HG03575 (cell line): ENCODE measurements at regions not wholly inside any gene's neighbourhood (a gene's known extent, or its start where the extent isn't known, plus 50 kb on each side); places are given as distances from the start of the nearest gene placed in this dataset.
"Not testable (repeated sequence)": the region's sequence is repeated elsewhere in the genome, so short reads cannot be mapped to it uniquely, and the experiment has no call there.

Source experiments
- ATAC-seq: cut with Tn5 transposase; IDR thresholded peaks from one replicate; pipeline ENCODE4 v1.9.1; 2021; ENCODE audit not compliant: unreplicated experiment, insufficient number of reproducible peaks, low FRiP score; ENCODE audit errors: extremely low read depth

DNA sequence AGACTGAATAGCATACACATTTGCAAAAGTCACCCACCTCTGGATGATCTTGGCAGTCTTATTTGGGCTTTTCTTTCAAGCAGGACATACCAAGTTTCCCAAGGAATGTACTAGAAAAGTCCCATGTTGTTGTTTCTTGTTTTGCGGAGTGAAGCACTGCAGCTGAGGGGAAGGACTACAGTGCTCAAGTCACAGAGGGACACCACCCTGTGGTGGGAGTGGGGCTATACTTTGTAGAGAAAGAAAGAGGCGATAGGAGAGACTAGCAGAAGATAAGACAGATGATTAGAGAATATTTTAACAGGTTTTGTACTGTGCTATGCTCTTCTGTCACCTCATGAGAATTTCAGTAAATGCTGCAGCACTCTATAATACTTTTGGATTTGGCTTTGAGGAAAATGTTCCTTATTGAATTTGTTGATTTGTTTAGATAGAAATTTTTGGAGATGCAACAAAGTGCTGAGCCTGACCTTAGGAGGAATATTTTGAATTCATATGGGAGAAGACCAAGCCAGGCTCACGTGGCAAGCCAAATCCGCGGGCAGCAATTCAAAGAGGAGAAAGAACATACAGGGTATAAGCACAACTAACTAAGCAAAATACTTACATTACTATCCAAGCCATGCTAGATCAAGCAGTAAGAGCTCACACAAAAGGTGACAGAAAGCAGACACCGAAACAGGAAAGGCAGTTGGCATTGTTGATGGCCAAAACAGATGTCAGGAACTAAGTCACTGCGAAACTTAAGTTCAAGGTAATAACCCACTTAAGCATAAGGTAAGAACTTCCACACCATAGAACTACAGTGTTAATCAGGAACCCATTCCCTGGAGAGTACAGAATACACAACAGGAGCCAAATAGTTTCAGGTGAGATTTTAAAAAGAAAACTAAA lies 280.3 kb upstream of the INTU start:
- no peak for ATAC-seq

- no peak for ATAC-seq
Observed at GRCh38 chr4:127355743-127356142, 277.0 kb upstream of the INTU start.

- ATAC-seq, result no peak
Observed at GRCh38 chr4:127357765-127358164, 275.0 kb upstream of the INTU start.

- no peak for ATAC-seq
Observed at GRCh38 chr4:127362686-127363085, 270.1 kb upstream of the INTU start.

DNA sequence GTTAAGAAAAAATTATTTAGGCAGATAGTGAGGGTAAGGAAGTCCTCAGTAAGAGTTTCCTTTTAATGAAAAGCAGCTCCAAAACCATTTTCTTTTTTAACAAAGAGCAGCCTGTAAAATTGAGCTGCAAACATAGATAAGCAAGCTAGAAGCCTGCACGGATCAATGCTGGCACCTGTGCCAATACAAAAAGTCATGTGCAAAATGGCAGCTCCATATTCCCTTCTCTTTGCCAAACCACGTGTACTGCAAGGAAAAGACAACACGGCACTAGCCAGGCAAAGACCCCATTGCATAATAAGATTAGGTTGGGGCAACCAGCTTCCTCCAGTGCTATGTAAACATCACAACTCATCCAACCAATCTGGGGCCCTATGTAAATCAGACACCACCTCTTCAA lies 268.4 kb upstream of the INTU start:
- ATAC-seq, result no peak

- no peak for ATAC-seq
Observed at GRCh38 chr4:127364911-127365310, 267.8 kb upstream of the INTU start.

- ATAC-seq, result no peak
Observed at GRCh38 chr4:127370604-127371003, 262.2 kb upstream of the INTU start.

GRCh38 chr4:127379499-127379898 lies 253.3 kb upstream of the INTU start:
- no peak for ATAC-seq

DNA sequence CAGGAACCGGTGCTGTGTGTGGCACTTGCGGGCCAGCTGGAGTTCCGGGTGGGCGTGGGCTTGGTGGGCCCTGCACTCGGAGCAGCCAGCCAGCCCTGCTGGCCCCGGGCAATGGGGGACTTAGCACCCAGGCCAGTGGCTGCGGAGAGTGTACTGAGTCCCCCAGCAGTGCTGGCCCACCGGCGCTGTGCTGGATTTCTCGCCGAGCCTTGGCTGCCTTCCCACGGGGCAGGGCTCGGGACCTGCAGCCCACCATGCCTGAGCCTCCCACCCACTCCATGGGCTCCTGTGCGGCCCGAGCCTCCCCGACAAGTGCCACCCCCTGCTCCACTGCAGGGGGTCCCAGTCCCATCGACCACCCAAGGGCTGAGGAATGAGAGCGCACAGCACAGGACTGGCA lies 252.8 kb upstream of the INTU start:
- ATAC-seq, result not testable (repeated sequence)

GRCh38 chr4:127383666-127384065 lies 249.1 kb upstream of the INTU start:
- no peak for ATAC-seq

DNA sequence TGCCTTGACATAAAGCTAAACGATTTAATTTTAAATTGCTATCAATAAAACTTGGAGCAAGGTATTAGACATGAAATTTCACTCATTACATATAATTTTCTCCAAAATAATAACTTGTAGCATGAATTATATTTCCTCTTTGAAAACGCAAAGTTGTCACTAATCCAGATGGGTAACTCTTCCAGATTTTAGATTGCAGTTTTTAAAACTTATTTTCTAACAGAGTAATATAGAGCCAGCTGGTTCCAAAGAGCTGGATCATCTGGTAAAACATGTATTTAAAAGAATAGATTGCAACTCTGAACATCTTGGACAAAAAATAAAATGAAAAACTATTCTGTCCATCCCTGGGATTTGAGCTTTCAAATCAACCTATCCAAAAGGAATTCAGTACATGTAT lies 238.2 kb upstream of the INTU start:
- ATAC-seq, result no peak

DNA sequence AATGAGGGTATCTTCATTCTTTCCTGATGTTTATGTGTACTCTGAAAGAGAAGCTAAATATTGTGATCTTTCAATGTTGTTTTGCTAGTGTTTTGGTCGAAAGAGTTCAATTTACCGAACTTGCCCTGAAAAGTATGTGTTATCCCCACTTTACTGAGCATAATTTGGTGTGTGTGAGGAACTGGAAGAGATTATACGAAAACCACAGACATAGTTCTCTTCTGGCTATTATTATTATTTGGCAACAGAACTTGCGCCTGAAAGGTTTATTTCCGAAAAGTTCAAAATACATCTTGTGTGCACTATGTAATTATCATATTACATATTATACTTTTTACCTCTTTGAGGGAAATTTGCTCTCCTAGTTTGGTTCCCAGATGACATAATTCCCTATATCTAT lies 232.5 kb upstream of the INTU start:
- ATAC-seq, result no peak

DNA sequence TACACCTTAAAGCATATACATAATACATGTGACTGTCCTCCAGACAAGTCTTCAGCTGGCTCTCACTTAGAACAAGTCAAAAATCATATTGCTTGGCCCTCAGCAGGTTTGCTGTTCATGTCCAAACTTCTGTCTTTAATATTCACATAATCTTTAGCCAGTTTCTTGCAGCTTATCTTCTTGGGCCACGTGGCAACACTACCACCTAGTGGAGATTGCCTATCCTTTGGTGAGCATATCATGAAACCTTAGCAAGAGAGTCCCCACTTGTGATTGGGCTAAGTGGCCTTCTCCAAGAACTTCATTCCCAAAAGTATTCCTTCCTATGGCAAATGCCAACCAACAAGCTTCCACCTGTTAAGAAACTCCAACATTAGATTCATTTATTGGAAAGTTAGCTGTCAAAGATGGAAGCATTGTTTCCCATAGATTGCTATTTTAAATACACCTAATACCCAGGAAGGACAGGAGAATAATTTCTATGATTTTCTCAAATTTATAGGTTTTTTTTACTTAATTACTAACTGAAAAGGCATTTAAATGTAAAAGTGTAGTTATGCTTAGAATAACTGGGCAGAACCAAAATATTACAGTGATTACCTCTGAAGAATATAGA lies 231.9 kb upstream of the INTU start:
- peak; percentile 48 for ATAC-seq

DNA sequence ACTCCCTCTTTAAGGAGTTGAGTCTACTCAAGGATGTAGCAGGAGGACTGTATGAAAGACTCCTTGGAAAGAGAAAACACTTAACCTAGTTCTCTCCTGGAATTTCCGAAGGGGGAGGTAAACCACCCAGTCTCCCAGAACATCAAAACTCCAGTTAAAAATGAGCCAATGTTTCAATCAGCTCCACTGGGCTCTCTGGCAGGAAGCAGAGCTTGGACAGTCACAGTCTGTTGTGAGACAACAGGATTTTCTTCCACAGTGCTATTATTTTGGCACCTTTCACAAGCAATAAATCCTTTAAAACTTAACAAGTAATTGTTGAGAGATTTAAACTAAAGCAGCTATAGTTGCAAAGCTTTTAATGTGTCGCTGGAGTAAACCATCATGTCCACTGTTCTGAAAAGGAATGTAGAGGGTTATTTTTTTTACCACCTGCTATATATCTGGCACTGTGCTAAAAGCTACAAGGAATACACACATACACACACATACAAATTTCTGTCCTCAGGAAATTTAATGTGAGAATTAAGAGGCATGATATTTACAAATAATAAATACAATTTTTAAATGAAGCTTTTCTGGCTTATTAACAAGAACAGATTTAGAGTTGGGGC lies 229.2 kb upstream of the INTU start:
- ATAC-seq, result no peak

DNA sequence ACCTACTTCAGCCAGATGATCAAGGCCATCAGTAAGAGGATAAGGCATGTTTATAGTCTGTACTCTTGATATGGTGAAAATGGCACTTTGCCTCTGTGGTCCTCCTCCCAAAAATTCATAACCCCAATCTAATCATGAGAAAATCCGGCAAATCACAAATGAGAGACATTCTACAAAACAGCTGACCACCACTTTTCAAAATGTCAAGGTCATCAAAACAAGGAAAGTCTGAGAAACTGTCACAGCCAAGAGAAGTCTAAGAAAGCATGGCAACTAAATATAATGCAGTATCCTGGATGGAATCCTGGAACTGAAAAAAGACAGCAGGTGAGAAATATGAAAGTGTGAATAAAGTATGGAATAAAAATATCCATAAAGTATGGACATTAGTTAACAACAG lies 226.6 kb upstream of the INTU start:
- no peak for ATAC-seq

- not testable (repeated sequence) for ATAC-seq
Observed at GRCh38 chr4:127407572-127407971, 225.2 kb upstream of the INTU start.

DNA sequence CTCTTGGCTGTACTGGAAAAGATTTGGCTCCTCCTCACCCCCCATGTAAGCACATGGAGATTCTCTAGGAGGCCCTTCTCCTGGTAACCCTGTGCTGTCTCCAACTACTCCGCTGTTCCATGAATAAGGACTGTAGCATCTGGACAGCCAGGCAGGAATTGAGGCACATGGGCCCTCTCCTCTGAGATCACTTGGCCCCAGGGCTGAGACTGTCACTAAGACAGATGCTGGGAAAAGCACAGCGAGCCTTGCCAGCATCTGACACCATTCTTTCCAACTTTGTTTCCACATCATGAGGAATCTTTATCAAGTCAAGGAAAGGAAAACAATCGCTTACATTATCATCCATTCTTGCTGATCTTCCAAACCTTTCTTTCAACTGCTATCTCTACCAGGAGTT lies 222.6 kb upstream of the INTU start:
- no peak for ATAC-seq

DNA sequence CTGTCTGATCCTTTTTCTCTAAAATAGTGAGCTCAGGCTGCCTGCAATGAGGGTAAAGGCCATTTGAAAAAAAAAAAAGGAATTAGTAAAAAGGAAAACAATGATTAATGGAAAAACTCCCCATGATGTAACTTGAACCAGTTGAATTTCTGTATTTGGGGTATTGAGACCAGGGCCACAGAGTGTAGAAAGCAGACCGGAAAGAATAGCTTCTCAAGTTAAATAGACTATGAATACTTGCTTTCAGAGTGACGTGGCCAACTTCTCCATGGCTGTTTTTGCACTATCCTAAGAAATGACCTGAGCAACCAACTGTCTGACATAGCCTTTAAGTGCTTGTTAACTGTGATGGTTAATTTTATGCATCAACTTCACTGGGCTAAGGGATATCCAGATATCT lies 222.1 kb upstream of the INTU start:
- ATAC-seq, result no peak

DNA sequence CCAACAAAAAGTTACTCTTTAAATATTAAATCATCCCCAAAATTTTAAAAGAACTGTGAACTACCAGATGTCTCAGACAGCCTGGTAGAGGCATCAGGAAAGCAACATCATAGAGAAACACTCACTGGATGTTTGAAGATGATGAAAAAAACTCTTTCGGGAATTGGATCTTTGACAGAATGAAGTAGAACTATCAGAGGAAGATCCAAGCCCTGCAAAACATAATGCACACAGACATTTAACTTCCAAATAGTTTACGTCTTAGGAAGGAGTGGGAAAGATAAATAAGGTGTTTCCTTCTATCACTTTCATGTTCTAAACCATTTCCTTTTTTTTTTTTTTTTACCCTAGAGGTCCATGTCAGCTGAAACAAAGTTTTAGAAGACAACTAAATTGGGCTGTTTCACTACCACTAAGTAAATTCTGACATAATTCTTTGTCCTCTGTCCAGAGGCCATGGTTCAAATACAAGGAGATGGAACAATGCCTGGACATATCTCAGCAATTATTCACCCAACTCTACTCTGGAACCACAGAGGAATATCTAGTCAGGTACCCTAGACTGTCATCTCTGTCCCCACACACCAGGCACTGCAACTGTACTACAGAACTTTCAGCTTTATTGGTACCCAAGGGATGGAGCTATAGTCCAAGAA lies 217.7 kb upstream of the INTU start:
- ATAC-seq, result no peak

GRCh38 chr4:127416115-127416514 lies 216.6 kb upstream of the INTU start:
- ATAC-seq, result no peak
